Panc1 (cell line): ENCODE measurements at regions not wholly inside any gene's neighbourhood (a gene's known extent, or its start where the extent isn't known, plus 50 kb on each side); places are given as distances from the start of the nearest gene placed in this dataset.

Source experiments
- ATAC-seq: fragments of 200-7000 bp; cut with Tn5 transposase; 2 replicates; pipeline ENCODE4 v1.9.1; 2020; ENCODE audit warnings: mild to moderate bottlenecking, moderate library complexity
- BruUV-seq: library from RNA; stranded (reverse); fragments of 400-500 nt; replicated peaks from 2 replicates; lab custom pipeline; 2021; lab: Mats Ljungman, UMichigan
- CTCF ChIA-PET: fragments of 300-600 bp; sonication (Branson Sonifier 250); formaldehyde crosslinking; loops from one replicate; lab custom pipeline; 2022; ENCODE audit warnings: antibody characterized with exemption; lab: Charles Lee
- POLR2A ChIA-PET: fragments of 300-600 bp; sonication (Branson Sonifier 250); formaldehyde crosslinking; loops from one replicate; lab custom pipeline; 2022; ENCODE audit warnings: antibody characterized with exemption; lab: Charles Lee
- DNase-seq: peaks from one replicate; pipeline ENCODE4 v3.0.0-alpha.2; 2010; ENCODE audit warnings: low read depth, low spot score
- H3K27ac ChIP-seq: 2 replicates; pipeline ENCODE4 v1.5.1; 2011; ENCODE audit warnings: mild to moderate bottlenecking, low read length, inconsistent platforms
- H3K27me3 ChIP-seq: fragments of 200-500 bp; sonication (Bioruptor generic); 2 replicates; pipeline ENCODE4 v1.6.0; 2014; ENCODE audit warnings: low read length, inconsistent platforms; ENCODE audit not compliant: control insufficient read depth, insufficient read depth
- H3K36me3 ChIP-seq: fragments of 200-500 bp; sonication (Bioruptor generic); 2 replicates; pipeline ENCODE4 v1.5.1; 2014; ENCODE audit warnings: inconsistent platforms, mild to moderate bottlenecking, low read length, moderate library complexity; ENCODE audit not compliant: control insufficient read depth, insufficient read depth
- H3K4me1 ChIP-seq: 2 replicates; pipeline ENCODE4 v1.5.1; 2011; ENCODE audit warnings: inconsistent platforms, mild to moderate bottlenecking, low read length, moderate library complexity; ENCODE audit not compliant: control insufficient read depth, insufficient read depth
- H3K4me3 ChIP-seq, 2 experiments: 2 replicates each; pipeline ENCODE4 v1.5.1; 2011 to 2012; ENCODE audit warnings: low read depth in 2 of 2, low read length in 2 of 2, mild to moderate bottlenecking in 2 of 2, inconsistent platforms in 1 of 2, moderate library complexity in 1 of 2
- H3K9me3 ChIP-seq: fragments of 200-500 bp; sonication (Bioruptor generic); 2 replicates; pipeline ENCODE4 v1.5.1; 2014; ENCODE audit warnings: low read depth, mild to moderate bottlenecking, inconsistent platforms, low read length, moderate library complexity; ENCODE audit not compliant: control insufficient read depth, insufficient read depth
- POLR2AphosphoS5 ChIP-seq: IDR thresholded peaks from 2 replicates; pipeline ENCODE4 v1.6.1; 2012; ENCODE audit warnings: mild to moderate bottlenecking, low read depth, low read length, moderate library complexity
- SIN3A ChIP-seq: IDR thresholded peaks from 2 replicates; pipeline ENCODE4 v1.6.1; 2012; ENCODE audit warnings: low read depth, mild to moderate bottlenecking, low read length, moderate library complexity, borderline replicate concordance; ENCODE audit not compliant: insufficient read depth
- TCF7L2 ChIP-seq: IDR thresholded peaks from 2 replicates; pipeline ENCODE4 v1.6.1; 2011; ENCODE audit warnings: mild to moderate bottlenecking, low read depth, low read length, inconsistent platforms
- in situ Hi-C: cut with HindIII; loops from 2 replicates; pipeline ENCODE4 v1.10.0; 2016; ENCODE audit warnings: low sequenced_read_pairs, low pct_unique_long_range_greater_than_20kb
- intact Hi-C: fragments of 100-400 bp; cut with micrococcal nuclease; formaldehyde crosslinking; loops from one replicate; pipeline ENCODE4 v1.10.0; 2022; ENCODE audit not compliant: unreplicated experiment
- TF ChIP-seq, protein P1 (sequence below), 2 experiments: IDR thresholded peaks; 2 replicates each; pipeline ENCODE4 v1.6.1; 2011 to 2012; ENCODE audit warnings: low read depth in 2 of 2, control low read depth in 1 of 2, low read length in 1 of 2, mild to moderate bottlenecking in 1 of 2, moderate library complexity in 1 of 2; ENCODE audit not compliant: insufficient read depth in 1 of 2
- TF ChIP-seq, protein P2 (sequence below): fragments of 450-650 bp; IDR thresholded peaks from 2 replicates; pipeline ENCODE4 v1.5.1; 2017; ENCODE audit warnings: mild to moderate bottlenecking

DNA sequence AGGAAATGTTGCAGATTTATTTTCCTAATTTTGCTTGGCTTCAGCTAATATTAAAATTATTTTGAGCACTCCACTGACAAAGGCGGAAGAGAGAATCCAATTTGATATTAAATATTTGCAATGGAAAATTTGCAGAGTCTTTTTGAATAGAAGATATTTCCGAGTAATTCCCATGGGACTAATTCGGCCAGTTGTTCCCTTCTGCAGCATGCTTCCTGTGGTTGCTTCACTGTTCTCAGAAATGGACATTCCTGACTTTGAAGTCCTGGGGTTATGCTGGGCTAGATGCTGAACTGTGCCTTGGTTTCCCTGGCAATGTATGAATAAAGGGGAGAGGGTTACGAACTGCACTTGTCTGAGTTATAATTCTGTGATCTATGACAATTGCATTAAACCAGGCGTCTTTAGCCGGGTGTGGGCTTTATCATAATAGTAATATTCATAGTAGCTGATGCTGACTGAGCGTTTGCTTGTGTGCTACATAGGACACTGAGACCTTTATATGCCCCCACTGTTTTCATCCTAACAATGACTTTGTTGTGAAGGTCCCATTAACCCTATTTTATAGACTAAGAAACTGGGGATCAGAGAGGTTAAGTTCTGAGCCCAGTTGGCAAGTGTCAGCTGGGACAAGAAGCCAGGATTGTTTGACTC, 114.5 kb upstream of the SPRY4 start:
- no peaks in the 10 kb centered on the region for H3K4me1 ChIP-seq

DNA sequence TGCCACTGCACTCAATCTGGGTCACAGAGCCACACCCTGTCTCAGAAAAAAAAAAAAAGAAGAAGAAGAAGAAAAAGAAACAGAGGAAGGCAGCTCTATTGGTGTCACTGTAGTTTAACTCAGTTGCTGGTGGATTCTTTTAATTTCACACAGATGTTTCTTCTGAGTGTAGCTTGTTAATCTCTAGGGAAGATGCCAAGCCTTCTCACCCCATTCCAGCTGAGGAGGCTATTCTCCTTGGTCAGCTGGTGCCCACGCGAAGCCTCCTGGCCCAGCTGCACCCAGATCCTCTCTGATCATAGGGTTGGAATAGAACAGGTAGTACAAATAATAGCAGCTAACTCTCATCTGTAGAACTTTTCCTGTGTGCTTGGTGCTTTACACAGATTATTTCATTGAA, 113.8 kb upstream of the SPRY4 start:
- Histone ChIP-seq H3K27ac (no peak overlapping the region), H3K4me3 (no peak overlapping the region), H3K9me3 (no peaks in the 10 kb centered on the region), H3K27me3 (no peaks in the 10 kb centered on the region), H3K4me1 (no peaks in the 10 kb centered on the region), H3K36me3 (no peaks in the 10 kb centered on the region)
- DNase-seq (no peak), ATAC-seq (no peak)
- no peak for TF ChIP-seq TCF7L2
- BruUV-seq = no TSS peak
- in situ Hi-C loops = no loop called here
- POLR2A ChIA-PET = interaction anchor here (0.6 kb wide), 1 partner anchor 38 kb away, joined by 5 read pairs; no protein-coding TSS in a partner anchor
- CTCF ChIA-PET = interaction anchor here (1.1 kb wide), 1 partner anchor 12 kb away, joined by 7 read pairs; no protein-coding TSS in a partner anchor
- intact Hi-C loops = no loop called here

More for the DNA sequence above, 114.5 kb upstream of the SPRY4 start:
- no peak for ATAC-seq
- ChIA-PET CTCF (no interaction called here), POLR2A (interaction anchor here (0.6 kb wide), 1 partner anchor 38 kb away, joined by 5 read pairs; no protein-coding TSS in a partner anchor)
- DNase-seq = no peak
- H3K9me3 ChIP-seq = no peaks in the 10 kb centered on the region
- H3K27me3 ChIP-seq = no peaks in the 10 kb centered on the region
- TF ChIP-seq SIN3A (no peak), TCF7L2 (no peak), POLR2AphosphoS5 (no peak)
- TF ChIP-seq, protein P1, sequence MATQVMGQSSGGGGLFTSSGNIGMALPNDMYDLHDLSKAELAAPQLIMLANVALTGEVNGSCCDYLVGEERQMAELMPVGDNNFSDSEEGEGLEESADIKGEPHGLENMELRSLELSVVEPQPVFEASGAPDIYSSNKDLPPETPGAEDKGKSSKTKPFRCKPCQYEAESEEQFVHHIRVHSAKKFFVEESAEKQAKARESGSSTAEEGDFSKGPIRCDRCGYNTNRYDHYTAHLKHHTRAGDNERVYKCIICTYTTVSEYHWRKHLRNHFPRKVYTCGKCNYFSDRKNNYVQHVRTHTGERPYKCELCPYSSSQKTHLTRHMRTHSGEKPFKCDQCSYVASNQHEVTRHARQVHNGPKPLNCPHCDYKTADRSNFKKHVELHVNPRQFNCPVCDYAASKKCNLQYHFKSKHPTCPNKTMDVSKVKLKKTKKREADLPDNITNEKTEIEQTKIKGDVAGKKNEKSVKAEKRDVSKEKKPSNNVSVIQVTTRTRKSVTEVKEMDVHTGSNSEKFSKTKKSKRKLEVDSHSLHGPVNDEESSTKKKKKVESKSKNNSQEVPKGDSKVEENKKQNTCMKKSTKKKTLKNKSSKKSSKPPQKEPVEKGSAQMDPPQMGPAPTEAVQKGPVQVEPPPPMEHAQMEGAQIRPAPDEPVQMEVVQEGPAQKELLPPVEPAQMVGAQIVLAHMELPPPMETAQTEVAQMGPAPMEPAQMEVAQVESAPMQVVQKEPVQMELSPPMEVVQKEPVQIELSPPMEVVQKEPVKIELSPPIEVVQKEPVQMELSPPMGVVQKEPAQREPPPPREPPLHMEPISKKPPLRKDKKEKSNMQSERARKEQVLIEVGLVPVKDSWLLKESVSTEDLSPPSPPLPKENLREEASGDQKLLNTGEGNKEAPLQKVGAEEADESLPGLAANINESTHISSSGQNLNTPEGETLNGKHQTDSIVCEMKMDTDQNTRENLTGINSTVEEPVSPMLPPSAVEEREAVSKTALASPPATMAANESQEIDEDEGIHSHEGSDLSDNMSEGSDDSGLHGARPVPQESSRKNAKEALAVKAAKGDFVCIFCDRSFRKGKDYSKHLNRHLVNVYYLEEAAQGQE (IDR thresholded peaks at IDR 0.05; ENCODE audit: insufficient read depth in 1 of 2, low read depth in 2 of 2, low read length in 1 of 2) = no peak
- TF ChIP-seq, protein P2, sequence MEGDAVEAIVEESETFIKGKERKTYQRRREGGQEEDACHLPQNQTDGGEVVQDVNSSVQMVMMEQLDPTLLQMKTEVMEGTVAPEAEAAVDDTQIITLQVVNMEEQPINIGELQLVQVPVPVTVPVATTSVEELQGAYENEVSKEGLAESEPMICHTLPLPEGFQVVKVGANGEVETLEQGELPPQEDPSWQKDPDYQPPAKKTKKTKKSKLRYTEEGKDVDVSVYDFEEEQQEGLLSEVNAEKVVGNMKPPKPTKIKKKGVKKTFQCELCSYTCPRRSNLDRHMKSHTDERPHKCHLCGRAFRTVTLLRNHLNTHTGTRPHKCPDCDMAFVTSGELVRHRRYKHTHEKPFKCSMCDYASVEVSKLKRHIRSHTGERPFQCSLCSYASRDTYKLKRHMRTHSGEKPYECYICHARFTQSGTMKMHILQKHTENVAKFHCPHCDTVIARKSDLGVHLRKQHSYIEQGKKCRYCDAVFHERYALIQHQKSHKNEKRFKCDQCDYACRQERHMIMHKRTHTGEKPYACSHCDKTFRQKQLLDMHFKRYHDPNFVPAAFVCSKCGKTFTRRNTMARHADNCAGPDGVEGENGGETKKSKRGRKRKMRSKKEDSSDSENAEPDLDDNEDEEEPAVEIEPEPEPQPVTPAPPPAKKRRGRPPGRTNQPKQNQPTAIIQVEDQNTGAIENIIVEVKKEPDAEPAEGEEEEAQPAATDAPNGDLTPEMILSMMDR = no peak
- H3K4me3 ChIP-seq = no peak overlapping the region
- intact Hi-C loops (no loop called here), in situ Hi-C loops (no loop called here)
- BruUV-seq = no TSS peak
- no peak overlapping the region for H3K27ac ChIP-seq
- no peaks in the 10 kb centered on the region for H3K36me3 ChIP-seq

DNA sequence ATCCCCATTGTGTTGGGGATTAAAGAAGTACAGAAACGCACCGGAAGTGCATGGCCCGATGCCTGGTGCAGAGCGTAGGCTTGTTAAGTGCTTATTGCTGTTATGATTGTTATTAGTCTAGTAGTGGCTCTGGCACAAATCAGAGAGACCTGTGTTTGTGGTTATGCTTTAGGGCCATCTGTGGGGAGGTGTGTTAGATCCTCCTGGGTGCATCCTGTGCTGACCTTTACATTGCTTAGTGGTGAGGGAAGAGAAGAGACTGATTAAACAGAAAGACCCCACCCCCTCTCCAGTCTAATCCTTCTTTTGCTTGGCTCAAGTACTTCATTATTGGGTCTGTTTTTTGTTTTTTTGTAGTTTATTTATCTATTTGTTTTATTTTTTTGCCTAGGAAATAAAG, 112.7 kb upstream of the SPRY4 start:
- ChIA-PET CTCF (interaction anchor here (1.1 kb wide), 1 partner anchor 11 kb away, joined by 7 read pairs; no protein-coding TSS in a partner anchor), POLR2A (no interaction called here)
- in situ Hi-C loops (no loop called here), intact Hi-C loops (no loop called here)
- no peaks in the 10 kb centered on the region for H3K27me3 ChIP-seq
- BruUV-seq = no TSS peak
- no peak overlapping the region for H3K4me3 ChIP-seq
- no peaks in the 10 kb centered on the region for H3K36me3 ChIP-seq
- DNase-seq (no peak), ATAC-seq (no peak)
- no peak overlapping the region for H3K27ac ChIP-seq
- H3K4me1 ChIP-seq = no peaks in the 10 kb centered on the region
- TF ChIP-seq TCF7L2 = no peak
- TF ChIP-seq, protein P1 (IDR thresholded peaks at IDR 0.05; ENCODE audit: insufficient read depth in 1 of 2, low read depth in 2 of 2, low read length in 1 of 2) = no peak
- no peak for TF ChIP-seq SIN3A
- TF ChIP-seq POLR2AphosphoS5 = no peak
- TF ChIP-seq, protein P2 = no peak
- H3K9me3 ChIP-seq = no peaks in the 10 kb centered on the region
